Forelimb muscle (tissue), 1 donor: ENCODE measurements at regions not wholly inside any gene's neighbourhood (a gene's known extent, or its start where the extent isn't known, plus 50 kb on each side); places are given as distances from the start of the nearest gene placed in this dataset.

ENCODE experiments used
- DNase-seq: peaks from one replicate; pipeline ENCODE4 v3.0.0-alpha.2; 2013; ENCODE audit warnings: low read depth

GRCh38 chr11:128328955-128329551 lies 258.3 kb downstream of the ETS1 start:
- DNase-seq = no peak

DNA sequence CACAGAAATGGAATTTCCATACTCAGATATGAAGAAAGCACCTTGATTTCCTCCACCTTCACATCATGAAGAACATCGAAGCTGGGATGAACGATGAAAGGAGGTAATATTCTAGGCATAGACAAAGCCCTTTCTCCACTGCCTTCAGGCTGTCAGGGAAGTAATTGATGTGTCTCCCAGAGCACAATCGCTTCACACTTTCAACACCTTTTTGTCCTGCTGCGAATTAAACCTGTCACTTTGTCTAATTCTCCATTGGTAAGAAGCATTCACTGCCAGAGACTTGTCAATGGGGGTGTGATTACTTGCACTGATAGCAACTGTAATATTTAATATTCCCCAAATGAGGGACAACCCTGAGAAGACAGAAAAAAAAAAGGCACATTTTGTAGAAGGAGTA lies 260.1 kb downstream of the ETS1 start:
- DNase-seq = no peak

GRCh38 chr11:128326791-128327190 lies 260.6 kb downstream of the ETS1 start:
- no peak for DNase-seq

DNA sequence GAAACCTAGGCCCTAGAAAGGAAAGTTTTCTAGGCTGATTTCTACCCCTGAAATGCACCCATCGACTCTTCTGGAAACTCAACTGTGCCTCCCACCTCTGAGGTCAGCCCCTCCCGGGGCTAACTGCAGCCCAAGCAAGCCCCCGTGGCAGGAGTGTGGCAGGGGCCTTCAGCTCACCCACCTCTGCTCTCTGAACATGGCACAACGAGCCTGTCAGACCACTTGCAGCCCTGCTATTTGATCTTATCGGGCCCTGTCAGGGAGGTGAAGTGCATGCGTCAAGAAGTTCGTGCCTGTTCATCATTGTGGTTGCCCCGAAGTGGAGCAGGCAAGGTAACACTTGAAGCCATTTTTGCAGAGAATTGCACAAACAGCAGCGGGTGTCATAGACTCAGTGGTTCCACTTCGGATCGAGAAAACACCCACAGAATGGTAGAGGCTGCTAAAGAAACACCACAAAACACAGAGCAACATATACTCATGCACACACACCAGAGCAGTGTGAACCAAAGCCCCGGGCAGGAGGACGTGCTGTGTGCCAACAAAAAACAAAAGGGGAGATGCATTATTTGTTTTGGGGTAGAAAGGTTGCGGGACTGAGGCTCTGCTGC lies 262.7 kb downstream of the ETS1 start:
- no peak for DNase-seq

DNA sequence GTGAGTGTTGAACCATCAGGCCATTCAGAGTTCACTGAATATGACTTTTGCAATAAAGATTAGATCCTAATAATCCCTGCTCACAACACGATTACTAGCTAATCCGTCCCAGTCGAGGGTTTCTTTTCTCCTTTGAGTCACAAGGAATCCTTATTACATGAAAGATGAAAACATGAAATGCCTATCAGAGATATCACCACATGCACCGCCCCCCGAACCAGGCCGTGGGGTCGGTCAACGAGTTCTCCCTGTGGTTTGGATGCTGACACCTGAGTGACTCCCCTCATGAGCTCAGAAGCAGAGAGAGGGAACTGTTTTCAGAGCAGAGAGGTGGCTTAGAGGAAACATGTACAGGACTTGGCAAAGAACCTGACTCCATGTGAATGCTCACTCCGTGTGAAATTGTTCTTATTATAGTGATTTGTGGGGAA lies 263.3 kb downstream of the ETS1 start:
- DNase-seq = no peak

DNA sequence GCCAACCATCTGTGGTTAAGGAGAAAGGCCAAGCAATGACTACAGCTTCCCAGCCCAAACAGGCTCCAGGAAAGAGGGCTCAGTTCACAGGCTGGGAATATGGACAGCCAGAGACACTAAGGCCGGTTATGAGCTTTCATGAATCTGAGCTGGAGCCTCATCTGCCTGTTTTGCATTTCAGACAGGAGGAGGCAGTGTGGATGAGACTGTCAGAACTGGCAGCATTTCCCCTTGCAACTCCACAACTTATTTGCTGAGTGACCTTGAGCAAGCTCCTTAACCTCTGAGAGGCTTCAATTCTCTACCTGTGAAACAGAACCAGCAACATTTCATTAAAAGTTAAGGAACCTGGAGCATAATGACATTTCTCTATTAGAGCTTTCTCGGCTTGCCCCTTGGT lies 264.0 kb downstream of the ETS1 start:
- DNase-seq = no peak

GRCh38 chr11:128318856-128319474 lies 268.4 kb downstream of the ETS1 start:
- no peak for DNase-seq

DNA sequence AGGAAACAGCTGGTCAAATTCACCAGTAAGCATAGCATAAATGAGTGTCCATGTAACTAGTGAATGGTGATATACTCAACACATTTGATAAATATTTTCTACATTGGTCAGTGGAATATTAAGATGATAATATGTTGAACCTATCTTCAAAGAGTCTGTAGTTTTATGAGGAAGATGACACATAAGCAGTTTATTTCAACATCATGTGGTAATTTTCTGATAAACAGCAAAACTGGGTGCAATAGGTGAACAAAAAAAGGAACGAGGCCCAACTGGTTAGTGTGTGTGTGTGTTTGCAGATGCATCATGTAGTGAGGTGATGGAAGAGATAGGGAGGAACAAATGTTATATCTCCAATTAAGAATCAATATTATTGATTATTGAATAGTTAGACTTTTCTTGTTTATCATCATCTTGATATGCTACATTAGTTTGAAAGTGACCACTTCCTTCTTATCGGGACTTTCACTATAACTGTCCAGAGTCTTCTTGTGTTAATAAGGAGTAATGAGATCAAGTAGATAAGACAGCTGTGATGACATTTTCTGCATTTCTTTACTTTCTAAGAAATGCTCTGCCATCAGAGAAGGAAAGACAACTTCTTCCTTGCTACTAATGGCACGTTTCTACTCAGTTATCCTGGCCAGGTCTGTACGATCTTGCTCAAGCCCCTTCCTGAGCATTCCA lies 270.7 kb downstream of the ETS1 start:
- no peak for DNase-seq

GRCh38 chr11:128315933-128316332 lies 271.4 kb downstream of the ETS1 start:
- DNase-seq = no peak

DNA sequence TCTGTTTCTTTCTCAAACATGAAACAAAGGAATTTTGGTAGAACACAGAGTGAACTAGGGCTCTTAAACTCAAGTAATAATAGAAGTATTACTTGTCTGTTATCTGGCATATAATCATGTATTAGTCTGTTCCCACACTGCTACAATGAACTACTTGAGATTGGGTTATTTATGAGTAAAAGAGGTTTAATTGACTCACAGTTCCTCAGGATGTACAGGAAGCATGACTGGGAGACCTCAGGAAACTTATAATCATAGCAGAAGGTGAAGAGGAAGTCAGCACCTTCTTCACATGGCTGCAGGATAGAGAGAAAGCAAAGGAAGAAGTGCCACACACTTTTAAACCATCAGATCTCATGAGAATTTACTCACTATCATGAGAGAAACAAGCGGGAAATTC lies 273.4 kb downstream of the ETS1 start:
- DNase-seq = no peak

DNA sequence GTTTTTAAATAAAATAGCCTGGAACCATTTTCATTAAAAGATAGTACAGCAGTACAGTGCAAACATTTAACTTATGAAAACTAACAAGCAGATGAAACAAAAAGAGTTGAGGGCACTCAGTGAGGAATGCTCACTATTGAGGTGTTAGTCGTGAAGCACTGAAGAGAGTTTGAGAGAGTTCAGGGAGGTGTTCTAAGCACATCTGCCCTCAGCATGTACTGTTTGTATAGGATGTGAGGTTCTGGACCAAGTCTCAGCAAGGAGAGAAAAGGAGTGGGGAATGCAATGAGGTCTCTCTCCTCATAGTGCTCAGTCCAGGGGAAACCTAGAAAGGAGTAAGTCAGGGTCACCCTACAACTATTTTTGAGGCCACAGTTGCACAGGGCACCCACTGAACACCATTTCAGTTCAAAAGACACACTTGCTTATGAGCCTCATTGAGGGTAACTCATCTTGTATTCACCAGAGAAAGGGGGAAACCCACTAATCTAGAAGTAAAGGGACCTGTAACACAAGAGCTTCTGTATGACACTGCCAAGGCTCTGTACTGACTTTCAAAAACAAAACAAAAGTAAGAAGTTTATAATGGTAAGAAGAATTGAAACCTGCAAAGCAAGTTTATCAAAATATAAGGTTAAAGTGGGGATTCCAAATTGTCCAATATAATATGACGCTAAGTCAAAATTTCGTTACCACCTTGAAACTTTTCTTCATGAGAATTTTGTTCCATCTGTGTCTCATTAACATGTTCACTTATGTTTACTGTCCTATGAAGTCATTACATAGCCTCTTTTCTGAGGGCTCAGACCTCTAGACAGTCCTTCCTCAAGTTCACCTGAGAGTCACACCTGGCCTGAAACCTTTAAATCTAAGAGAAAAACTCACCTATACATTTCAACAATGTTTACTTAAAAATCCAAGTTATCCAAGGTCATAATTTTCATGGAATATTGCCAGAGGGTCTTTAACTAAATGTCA lies 275.3 kb downstream of the ETS1 start:
- DNase-seq = no peak

- DNase-seq = no peak
Measured at GRCh38 chr11:128310676-128311445, 276.5 kb downstream of the ETS1 start.

GRCh38 chr11:128310005-128310404 lies 277.4 kb downstream of the ETS1 start:
- no peak for DNase-seq

DNA sequence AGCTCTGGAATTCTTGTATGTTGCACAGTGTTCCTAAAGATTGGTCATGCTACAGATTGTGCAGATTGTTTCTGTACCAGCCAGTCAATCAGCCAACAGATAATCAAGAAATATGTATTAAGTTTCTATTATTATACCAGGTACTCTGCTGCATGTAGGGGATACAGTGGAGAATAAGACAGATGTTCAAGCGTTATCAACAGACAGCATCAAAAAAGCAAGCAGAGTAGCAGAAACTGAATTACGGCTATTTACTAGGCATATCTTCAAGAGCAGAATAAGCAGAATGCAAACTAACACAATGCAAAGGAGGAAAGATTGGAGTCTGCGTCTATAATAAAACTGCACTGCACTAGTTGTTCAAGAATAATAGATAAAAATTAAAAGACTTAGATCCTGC lies 278.6 kb downstream of the ETS1 start:
- DNase-seq = no peak

DNA sequence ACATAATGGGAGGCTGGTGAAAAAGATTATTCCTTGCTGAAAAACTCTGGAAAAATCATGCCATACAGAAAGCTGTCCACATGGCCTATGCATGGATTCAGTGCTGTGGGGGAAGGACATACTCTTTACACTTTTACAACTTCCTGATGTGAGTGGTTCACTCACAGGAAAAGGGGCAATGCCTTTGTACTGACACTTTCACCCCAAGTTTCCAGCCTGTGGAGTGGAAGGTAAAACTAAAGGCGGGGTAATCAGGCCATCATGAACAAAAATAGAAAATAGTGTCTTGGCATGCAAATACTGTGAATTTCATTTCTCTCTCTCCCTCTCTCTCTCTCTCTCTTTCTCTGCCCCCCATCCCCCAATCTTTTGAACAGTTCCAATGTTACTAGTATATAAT lies 281.8 kb downstream of the ETS1 start:
- no peak for DNase-seq

DNA sequence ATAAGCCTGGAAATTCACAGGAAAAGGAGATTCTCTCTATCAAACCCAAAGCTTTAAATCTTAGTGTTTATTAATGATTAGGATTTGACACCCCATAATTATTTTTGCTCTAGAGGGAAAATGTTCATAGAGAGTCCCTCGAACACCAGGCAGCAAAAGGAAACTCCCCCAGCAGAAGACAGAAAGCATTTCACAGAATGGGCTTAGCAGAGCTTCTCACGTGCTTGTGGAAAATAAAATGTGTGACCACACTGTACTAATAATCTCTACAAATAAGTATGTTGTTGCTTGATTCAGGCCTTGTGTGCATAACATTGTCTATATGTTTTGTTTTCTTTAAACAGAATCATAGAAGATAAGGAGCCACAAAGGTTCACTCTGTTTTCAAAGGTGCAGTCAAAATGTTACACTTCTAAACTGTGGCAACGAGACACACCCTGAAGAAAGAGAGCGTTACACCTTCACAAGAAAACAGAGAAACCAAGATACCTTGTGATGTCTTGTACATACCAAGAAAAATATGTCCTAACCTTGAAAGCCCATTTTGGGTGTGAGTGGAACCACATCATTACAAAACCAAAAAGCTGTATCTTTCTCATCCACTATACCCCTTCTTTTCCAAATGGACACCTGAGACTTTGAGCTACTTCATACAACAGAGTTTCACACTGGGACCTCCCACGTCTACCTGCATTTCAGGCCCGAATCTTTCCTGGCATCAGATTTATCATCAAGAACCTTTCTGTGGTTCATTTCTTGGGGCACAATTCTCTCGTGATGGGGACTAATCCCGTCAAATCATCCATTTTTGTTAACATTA lies 282.5 kb downstream of the ETS1 start:
- DNase-seq = no peak

DNA sequence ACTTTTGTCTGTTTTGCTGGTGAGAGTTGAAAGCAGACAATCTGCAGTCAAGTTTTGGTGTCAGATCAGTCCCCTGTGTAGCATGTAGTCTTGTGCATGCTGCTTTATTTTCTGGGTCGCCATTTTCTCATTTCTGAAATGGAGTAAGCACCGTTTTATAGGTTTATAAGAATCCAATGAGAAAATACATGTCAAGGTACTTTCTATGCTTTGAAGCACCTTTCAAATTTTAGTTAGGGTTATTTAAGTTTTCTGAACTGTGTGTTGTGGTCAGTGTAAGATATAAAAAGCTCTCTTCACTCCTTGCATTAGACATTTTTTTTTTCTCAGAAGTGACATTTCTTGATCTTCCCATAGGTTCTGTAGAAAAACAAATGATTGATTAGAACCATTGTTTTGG lies 283.2 kb downstream of the ETS1 start:
- no peak for DNase-seq

DNA sequence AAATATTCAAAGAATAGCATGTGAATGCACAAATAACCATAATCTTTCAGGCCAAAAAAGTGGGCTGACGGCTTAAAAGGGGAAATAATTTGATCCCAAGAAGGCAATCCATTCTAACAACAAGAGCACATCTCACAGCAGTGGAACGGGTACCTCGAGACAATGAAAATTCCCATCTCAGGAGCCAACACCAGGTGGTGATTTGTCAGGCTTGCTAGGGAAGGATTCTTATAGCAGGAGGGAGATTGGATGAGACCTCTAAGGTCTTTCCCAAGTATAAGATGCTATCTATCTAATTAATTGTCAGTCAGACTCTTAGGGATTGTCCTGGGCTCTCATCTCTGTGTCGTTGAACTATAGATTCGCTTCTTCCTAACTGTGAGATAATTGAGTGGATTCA lies 284.0 kb downstream of the ETS1 start:
- no peak for DNase-seq

DNA sequence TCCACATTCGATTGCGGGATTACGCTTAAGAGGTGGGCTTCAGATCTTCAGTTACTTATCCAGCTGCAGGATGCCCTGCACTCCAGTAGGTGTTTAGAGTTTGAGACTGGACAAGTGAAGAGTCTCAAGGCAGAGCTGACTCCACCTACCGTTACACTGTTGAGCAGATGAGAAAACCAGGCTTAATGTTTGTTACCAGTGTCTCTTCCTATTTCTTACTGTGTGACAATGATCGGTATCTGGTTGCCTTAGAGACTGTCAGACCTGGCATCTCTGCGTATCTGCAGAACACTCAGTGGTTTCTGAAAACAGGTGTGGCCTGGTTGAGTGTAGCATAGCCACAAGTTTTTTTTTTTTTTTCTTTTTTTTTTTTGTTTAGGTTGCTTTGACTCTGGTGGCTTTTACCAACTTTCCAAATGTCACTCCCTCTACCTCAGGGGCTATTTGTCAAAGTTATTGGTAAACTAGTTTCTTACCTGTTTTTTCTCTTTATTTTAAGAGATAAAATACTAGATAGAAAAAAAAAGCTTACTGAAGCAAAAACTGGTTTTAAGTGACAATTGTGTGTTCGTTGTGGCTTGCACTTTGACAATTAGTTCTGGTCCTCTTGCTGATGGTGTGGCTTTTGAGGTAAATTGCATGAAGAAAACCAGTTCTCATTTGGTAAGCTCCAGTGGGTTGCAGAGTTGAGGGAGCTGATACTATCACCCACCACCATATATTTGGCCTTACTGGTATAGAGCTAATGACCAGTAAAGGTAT lies 284.8 kb downstream of the ETS1 start:
- no peak for DNase-seq
